GM11168 (cell line): ENCODE measurements at regions not wholly inside any gene's neighbourhood (a gene's known extent, or its start where the extent isn't known, plus 50 kb on each side); places are given as distances from the start of the nearest gene placed in this dataset.

Source experiments
- in situ Hi-C: fragments of 300-500 bp; cut with MboI; formaldehyde crosslinking; loops from one replicate; pipeline ENCODE4 v1.12.0; 2022; ENCODE audit warnings: low sequenced_read_pairs; ENCODE audit not compliant: unreplicated experiment

DNA sequence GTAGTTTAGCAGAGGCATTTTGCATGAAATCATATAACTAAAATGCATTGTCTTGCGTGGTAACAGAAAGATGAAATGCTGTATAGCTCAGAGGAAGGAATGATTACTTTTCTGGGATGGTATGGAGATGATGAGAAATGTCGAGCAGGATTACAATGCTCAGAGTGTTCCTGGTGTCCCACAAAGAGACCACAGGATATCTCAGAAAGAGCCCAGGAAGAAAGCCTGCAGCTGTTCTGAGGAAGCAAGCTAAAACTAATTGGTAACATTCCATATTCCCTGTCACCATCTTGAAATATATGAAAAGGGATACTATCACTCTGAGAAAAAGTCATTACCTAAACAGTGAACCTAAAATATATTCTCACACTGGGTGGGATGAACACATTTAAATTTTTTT lies 233.1 kb downstream of the POU4F1 start:
- in situ Hi-C loops, result no loop called here

DNA sequence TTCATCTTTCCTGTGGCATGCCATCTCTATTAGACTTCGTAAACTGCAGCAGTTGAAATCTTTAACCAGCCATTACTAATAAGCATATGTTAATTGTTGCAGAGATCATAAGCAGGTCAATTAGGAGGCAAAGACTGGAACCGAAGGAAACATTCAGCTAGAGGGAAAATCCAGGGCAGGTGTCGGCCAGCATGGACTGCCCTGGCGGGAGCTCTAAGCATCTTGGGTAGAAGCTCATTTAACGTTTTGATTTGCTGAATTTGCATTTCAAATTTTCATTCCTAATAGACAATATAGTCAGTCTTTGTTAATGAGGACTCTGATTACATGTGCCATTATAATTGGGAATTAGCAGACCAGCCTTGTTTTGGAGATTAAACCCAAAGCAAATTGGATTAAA lies 238.6 kb downstream of the POU4F1 start:
- in situ Hi-C loops, result no loop called here

DNA sequence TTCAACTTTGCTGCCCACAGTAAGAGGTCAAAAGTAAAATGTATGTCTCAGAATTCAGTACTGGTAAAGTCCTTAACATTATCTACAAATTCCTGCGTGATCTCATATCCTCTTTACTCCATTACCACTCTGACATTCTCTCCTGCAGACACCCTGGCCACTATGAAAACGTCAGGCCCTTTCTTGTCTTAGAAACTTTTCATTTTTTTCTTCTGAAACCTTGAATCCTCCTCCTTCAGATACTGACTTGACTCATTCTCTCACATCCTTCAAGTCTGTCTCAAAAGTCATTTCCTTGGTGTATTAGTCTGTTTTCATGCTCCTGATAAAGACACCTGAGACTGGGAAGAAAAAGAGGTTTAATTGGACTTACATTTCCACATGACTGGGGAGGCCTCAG lies 262.3 kb downstream of the POU4F1 start:
- in situ Hi-C loops, result no loop called here

DNA sequence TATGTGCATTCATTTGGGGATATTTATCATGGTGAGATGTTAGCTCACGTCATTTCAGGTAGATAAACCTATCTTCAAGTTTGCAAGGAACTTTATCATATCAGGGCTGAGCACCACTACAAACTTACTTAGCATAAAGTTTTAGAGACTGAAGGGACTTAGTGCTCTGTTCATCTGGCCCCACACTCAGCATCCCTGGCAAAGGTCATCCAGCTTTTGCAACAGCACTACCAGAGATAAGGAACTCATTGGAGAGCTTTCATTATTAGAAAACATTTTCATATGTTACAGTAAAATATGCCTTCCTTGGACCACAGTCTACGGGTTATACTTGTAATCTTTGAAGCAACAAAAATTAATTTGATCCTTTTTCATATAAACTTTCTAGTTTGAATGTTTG lies 263.4 kb downstream of the POU4F1 start:
- in situ Hi-C loops, result no loop called here

DNA sequence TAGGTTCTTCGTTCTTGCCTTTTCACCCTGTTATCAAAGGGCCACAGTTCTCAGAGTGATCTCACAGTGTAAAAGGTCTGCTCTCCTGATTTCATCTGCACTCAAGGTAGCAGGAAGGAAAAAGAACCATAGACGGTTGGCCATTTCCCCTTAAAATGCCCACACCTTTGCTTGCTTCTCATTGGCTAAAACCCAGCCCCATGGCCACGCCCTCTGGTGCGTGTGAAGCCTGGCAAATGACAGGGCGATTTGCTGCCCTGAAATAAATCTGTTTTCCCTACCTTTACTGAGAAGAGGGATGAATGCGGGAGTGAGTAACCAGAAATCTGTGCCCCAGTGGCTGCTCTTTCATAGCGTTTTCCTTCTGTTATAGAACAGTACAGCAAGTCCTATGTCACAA lies 269.3 kb downstream of the POU4F1 start:
- in situ Hi-C loops, result no loop called here

DNA sequence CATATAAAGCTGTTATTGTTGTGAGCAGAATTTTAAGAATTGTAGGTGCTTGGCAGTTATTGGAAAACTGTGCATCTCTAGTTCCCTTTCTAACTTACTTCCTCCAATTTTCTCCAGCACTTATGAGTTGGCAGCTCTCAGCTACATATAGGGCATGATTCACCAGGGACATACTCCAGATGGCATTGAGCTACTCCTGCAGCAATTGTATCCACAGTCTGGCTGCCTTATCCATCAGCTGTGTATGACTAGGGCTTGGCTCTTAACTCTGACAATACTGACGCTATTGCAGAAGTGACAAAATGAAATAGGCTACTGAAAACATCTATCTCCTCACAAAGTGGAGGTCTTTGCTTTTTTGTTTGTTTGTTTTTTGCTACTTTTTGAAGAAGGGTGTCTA lies 276.7 kb downstream of the POU4F1 start:
- in situ Hi-C loops, result no loop called here

DNA sequence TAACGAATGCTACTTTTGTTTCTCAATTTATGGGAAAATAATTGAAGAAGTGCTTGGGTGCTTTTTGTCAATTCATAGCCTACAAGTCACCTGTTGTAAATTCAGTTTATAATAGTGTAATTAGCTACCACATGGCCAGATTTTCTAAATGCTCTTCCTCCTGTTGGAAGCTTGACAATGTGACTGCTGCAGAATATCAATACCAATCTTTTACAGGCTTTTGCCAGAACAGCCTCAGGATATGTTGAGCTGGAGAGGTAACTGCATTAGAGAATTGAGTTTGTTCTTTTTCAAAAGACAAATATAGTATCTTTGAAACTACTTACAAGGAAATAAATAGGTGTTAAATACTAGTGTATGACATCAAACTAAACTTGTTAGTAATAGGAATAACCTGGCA lies 277.8 kb downstream of the POU4F1 start:
- in situ Hi-C loops, result no loop called here

DNA sequence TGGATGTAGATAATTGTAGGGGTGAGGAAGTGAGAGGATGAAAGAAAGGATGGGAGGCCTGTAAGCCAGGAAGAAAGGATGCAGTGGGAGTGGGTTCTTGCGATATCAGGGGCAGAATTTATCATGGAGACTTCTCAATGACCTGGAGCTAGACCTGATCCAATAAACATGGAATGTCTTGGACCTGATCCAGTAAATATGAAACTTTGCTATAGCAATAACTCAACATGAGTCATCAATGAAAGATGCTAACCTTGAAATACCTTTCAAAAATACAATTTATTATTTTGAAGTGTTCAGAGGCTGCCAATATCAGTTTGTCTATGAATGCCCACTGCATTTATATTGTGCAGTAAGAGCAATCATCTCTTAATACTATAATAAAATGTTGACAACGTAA lies 279.5 kb downstream of the POU4F1 start:
- in situ Hi-C loops, result loop anchor here (25.0 kb wide), 1 partner anchor 263 kb away; no protein-coding TSS in a partner anchor

DNA sequence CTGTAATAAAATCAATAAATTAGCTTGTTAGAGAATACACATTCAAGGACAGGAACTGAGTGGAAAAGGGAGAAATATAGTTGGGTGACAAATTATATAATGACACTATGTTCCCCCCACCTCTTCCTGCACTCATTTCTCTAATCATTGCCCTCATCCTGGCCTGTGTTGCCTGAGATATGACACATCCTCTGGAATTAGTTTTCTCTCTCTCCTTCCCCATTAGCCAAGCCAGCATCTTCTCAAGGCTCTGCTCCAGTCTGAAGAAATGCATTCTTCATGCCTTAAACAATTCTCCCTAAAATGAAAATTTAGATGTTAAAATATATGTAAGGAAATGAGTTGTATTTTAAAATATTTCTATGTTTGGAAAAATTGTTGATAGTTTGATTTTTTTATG lies 280.3 kb downstream of the POU4F1 start:
- in situ Hi-C loops, result loop anchor here (25.0 kb wide), 1 partner anchor 264 kb away; no protein-coding TSS in a partner anchor

DNA sequence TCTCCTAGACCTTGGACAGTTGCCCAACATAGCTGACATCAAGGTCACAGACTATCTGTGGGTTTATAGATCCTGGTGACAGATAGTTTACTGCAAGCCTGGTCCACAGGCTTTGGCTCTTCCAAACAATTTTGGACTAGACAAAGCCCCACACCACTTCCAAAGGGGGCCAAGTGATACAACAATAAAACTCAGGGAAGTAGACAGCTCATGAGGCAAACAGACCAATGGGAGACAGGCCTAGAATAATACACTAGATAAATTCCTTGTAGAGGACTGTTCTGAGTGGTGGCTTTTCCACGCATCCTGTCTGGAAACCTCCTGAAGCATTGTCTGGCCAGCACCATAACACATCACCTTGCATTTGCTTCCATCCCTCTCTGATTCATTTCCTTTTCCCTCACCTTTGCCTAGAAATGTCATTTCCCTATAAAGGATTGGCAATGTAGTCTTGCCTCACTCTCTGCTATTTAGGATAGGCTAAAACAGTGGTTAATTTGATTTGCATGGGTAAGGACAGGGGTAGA lies 284.2 kb downstream of the POU4F1 start:
- in situ Hi-C loops, result loop anchor here (25.0 kb wide), 1 partner anchor 268 kb away; no protein-coding TSS in a partner anchor

DNA sequence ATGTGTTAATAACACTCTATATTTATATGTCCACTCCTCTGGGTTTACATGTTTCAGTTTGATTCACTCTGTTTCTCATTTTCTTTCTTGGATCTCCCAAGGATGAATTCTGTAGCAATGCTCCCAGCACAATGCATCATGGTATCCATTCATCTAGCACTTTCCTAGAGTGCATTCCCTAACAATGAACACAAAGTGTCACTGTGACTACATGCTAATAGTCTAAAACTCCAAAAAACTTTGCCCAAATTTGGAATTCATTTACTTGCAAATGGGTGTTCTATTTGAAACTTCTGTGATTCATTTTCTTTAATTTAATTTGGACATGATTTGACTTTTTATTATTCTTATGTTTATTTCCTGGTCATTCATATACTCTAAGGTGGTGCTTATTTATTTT lies 286.3 kb downstream of the POU4F1 start:
- in situ Hi-C loops, result loop anchor here (25.0 kb wide), 1 partner anchor 270 kb away; no protein-coding TSS in a partner anchor

DNA sequence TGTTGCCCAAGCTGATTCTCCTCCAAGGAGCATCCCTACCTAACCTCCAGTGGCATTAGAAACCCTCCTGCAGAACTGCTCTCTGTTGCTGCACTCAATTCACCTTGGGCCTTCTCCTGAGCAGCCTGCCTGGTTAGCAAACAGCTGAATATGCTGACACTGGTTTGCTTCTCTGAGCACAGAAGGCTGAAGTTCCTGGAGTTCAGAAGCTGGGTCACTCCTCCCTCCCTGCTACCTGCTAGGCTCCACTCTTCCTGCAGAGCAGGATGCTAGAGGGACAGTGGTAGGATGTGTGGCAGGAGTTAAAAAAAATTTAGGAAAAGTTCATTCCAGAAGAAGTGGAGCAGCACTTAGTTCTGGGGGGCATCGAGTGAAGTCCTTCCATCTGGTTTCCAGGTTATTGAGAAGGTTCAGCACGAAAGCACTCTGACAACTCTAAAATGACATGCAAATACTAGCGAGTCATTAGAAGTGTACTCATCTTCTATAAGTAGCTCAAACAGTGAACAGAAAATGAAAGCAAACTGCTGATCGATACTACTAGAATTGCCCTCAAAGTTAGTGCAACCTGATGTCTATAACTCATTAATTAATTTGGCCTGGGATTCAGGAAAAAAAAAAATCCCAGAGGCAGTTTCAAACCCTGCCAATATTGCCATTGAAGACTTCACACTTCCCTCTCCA lies 293.7 kb downstream of the POU4F1 start:
- in situ Hi-C loops, result loop anchor here (25.0 kb wide), 1 partner anchor 278 kb away; no protein-coding TSS in a partner anchor

DNA sequence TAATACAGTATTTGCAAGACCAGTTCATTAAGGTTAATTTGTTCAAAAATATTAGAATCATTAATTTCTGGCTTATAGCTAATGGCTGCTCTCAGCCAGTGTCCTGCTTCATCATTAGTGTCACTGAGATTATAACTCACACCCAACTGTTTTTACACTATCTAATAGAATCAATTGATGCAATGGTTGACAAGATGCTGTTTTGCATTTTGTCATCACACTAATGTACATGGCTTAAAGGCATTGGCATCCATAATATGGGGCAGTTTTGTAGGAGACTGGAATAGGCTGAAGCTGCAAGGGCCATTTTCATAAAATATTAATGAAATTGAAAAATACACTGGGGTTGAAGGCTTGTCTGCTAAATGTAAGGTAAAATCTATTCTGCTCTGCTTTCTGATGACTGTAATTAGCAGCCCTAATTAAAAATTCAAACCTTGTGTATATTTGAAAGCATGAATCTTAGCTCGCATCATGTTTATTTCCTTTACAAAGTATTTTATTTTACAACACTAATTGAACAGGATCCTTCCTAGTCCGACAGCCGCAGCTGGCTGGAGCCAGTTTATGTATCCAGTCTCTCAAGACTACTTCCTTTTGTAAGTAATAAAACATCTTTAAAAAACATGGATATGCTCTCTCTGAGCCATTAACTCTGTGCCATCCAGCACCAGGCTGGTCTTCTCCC lies 296.7 kb downstream of the POU4F1 start:
- in situ Hi-C loops, result loop anchor here (25.0 kb wide), 1 partner anchor 281 kb away; no protein-coding TSS in a partner anchor

DNA sequence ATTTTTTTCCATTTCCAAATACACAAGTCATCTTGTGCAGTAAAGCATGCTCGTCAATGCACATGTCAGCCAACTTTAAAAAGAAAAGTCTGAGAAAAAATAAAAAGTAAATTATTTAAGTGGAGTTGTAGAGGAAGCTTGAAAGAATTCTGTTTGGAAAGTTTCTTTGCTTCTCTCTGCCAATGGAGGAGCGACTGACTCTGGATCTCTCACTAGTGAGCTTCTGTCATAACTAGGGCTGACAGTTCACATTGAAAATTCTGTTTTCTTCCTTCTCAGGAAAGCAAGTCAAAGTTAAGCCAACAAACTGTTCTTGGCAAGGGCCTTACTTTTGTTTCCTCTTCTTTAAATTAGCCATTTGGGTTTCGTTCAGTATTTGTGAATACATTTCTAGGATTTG lies 298.2 kb downstream of the POU4F1 start:
- in situ Hi-C loops, result loop anchor here (25.0 kb wide), 1 partner anchor 282 kb away; no protein-coding TSS in a partner anchor

DNA sequence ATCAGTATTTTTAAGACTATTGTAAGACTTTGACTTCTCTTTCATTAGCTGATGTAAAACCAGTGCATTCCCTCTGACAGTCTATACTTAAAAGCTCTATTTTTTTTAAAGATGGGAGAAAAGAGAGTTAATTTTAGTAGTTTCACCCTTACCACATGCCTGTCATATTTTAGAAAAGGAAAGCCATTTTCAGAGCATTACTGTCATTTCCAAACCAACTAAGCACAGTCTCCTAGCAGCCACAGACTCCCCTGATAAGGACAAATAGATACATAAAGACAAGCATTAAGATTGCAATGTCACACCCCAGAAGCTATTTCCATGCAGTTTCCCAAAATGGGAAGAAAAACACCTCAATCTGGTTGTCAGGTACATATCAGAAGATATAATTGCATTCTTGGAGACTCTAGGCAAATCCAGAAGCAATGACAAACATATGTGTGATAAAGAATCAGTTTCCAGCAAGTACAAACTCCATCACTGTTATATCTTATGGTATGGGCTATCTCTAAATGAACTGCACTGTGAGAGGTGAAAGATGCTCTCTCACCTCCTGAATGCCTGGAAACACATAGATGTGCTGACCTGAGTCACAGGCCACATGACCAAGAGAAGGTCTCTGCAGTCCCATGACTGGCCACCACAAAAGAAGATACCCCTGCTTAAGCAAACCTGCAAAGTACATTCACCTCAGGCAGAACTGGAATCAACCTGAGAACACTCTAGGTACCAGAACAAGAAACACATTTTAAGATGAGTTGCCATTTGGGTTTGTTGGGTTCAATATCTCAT lies 303.3 kb downstream of the POU4F1 start:
- in situ Hi-C loops, result loop anchor here (25.0 kb wide), 1 partner anchor 287 kb away; no protein-coding TSS in a partner anchor

DNA sequence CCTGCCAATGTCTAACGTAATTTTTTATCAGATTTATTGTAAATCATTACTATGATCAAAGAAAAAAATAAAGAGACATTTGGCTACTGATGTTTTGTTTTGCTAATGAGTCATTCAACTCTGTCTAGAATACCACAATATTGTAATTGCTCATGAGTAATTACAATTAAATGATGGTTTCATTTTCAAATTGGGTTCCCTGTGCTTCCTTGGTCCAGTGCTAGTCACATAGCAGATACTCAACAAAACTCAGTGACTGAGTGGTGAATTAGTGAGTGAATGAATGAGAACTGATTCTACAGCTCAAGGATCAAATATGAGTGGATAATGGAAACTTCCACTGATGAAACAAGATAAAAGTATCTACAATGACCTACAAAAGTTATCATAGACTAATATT lies 304.7 kb downstream of the POU4F1 start:
- in situ Hi-C loops, result no loop called here

DNA sequence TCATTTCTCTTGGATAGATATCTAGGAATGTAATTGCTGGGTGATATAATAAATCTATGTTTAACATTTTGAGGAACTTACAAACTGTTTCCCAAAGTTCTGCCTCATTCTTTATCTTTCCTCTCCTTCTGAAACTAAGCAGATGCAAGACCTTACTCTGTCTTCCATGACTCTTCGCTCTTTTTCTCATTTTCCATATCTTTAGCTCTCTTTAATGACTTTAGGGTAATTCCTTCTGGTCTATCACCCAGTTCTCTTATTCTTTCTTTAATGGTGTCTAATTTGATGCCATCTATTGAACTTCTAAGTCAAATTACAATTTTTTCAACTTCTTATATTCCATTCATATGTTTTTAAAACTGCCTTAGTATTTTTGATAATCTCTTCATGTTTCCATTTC lies 316.6 kb downstream of the POU4F1 start:
- in situ Hi-C loops, result no loop called here

DNA sequence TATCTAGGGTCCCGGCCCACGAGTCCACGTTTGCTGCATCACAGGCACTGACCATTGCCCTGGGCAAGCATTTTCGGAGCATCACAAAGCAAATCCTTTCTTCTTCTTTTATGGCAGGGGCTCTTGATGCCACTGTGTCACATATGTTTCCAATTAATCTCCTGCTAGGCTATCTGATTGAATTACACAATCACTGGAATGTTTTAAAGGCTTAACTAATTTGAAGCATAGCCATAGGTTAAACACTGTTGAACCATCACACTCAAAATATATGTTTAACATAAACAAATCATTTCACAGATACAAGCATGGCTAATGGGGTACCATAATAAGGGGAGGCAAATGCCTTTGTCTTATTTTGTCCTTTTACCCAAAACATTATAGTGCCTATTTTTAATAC lies 338.3 kb downstream of the POU4F1 start:
- in situ Hi-C loops, result no loop called here

DNA sequence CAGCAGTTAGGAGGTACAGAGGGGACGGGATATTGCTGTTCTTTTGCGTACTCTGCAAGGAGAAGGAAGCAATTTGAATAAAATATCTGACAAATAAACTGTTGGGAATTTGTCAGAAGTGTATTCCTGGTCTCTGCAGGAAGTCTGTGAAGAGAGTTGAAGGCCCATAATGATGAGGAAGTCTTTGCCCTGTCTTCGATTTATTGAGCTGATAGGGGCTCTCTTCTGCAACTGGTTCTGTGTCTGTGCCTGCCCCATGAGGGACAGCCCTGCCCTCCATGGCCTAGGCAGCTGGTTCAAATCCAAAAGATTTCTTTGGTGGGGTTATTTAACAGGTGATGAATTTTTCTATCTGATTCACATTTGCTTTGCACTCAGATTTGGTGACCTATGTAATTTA lies 339.7 kb upstream of the EDNRB start:
- in situ Hi-C loops, result no loop called here

DNA sequence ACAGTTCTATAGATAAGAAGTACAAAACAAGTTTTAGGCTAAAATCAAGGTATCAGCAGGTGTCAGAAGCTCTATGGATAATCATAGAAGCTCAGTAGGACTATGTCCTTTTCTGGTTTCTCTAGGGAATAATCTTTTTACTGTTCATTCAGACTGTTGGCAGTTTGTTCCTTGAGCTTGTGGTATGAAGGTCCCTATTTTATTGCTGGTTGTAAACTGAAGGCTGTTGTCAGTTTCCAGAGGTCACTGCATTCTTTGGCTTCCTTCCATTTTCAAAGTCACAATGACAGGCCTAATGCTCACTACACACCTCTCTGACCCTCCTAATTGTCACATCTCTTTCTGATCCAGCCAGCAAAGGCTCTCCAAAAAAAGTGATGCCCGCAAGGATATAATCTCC lies 337.9 kb upstream of the EDNRB start:
- in situ Hi-C loops, result no loop called here

DNA sequence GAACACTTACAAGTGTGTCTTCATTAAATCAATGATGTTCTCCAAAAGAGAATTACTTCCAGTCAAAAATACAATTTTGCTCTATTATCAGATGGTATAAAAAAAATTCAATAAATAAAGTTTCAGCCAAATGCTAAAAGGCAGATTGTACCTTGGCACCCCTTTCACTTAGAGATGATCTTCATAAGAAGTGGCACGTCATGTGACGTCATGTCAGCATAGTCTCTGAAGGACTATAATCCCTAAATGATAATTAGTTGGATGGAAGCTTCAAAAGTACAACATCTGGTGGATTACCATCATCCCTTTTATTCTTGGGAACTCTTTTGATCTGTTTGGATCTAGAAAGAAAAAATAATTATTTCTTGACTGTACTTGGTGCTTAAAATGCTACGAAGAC lies 335.5 kb upstream of the EDNRB start:
- in situ Hi-C loops, result no loop called here
